ENCODE measurements at regions not wholly inside any gene's neighbourhood (a gene's known extent, or its start where the extent isn't known, plus 50 kb on each side); places are given as distances from the start of the nearest gene placed in this dataset.
"Not testable (repeated sequence)": the region's sequence is repeated elsewhere in the genome, so short reads cannot be mapped to it uniquely, and the experiment has no call there.

DNA sequence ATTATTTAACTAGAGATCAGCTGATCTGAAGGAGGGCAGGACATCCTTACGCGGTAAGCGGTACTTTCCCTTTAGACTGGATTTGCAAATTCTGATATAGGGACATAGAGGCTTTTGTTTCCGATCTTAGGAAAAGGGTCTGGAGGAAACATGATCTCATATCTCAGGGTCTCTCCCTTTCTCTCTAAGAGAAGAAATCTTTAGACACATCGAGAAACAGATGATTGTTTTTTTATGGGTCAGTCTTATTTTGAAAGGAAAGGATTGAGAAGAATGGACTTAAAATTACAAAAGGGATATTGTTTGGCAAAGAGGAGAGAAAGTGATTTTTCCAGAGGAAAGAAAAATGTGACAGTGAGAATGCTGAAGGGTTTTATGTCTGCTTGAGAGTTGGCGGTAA is 83.9 kb upstream of the OGFRL1 start:
- no peak for DNase-seq (ENCODE audit: low read depth)

DNA sequence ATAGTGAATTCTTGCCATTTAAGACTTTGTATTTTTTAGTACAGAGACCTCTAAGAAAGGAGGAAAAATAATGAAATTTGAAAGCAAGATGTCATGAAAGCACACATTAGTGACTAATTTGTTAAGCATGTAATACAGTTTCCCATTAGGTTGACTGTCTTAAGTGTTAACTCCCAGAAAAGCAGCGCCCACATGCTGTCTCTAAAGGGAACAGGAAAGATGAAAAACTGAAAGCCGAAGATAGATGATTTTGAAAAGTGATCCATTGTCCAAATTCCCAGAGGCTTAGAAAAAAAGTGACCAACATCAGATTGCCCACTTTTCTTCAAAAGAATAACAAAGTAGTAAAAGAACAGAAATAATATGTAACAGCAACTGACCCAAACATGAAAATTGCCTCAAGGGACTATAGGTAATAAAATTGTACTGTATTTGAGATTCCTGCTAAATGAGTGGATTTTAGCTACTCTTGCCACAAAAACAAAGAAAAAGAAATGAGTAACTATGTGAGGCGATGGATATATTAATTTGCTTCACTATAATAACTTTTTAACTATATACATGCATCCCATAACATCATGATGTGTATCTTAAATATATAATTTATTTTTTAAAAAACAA is 83.2 kb upstream of the OGFRL1 start:
- no peak for DNase-seq (ENCODE audit: low read depth)

DNA sequence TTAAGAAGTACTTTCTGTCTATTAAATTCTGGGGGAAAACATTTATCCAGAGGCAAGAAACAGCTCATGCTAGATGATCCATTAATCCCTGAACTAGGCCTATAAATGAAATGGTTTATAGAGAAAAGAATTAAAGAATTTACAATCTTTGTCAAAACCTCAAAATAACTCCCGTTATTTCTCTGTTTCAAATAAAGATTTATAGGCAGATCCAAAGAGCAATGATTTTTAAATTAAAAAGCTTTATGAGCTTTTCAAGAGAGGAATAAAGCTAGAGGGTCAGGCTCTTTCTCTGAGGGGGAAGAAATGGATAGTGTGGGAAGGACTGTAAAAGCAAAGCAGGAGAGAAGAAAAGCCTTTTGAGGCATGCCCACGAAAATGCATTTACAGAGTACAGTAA is 82.5 kb upstream of the OGFRL1 start:
- no peak for DNase-seq (ENCODE audit: low read depth)

DNA sequence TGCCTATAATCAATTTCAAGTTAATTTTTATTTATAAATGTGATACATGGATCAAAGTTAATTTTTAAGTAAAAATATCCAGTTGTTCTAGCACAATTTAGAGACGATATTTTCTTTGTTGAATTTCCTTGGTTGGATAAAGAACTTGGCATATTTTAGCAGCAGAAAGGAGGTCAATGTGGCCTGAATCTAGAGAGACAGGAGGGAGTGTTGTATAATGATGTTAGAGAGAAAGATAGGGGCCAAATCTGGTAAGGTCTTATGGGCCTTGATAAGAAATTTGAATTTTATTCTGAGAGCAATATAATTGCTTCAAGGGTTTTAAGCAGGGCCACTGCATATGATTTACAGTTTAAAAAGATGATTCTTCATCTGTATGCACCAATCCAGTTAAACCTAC is 79.4 kb upstream of the OGFRL1 start:
- DNase-seq (ENCODE audit: low read depth), result no peak

DNA sequence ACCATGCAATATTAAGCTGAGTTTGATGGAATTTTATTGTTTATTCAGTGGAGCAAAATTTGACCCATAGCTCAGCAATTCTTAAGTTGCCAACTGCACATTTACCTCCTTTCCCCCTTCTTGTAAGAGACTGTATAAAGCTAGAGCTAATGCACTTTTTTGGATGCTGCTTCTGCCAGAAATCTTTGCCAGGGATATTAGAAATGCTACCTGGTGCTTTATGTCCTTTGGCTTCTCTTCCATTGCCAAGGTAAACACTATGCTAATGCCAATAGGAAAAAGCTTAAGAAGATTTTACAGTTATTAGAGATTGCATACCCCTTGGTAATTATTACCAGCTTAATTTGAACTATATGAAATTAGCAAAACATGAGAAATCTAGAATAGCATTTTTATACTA is 79.0 kb upstream of the OGFRL1 start:
- no peak for DNase-seq (ENCODE audit: low read depth)

DNA sequence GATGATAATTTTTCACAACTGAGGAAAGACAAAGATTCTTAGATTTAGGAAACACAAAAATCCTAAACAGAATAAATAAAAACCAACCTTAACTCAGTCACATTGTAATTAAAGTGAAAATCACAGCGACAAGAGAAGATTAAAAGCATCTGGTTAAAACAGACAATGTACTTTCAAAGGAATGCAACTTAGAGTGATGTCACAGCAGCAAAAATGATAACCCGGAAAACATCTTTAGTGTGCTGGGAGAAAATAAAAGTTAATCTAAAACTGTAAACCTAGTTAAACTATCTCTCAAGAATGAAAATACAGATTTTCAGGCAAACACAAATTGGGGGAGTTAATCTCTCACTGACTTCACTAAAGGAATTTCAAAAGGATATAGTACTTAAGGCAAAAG is 76.8 kb upstream of the OGFRL1 start:
- no peak for DNase-seq (ENCODE audit: low read depth)

DNA sequence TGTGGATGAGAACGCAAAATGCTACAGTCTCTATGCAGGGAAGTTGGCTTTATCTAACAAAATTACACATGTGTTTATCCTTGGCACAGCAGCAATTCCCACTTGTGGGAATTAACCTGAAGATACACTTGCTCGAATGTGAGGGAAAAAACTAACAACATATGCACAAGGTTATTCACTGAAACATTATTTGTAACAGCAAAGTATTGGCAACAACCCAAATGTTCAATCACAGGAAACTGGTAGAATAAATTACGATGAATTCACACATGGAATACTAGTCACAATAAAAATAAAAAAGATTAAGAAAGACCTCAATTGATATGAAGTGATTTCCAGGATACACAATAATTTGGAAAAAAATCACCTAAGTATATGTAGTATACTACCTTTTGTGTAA is 68.1 kb upstream of the OGFRL1 start:
- DNase-seq (ENCODE audit: low read depth), result no peak

DNA sequence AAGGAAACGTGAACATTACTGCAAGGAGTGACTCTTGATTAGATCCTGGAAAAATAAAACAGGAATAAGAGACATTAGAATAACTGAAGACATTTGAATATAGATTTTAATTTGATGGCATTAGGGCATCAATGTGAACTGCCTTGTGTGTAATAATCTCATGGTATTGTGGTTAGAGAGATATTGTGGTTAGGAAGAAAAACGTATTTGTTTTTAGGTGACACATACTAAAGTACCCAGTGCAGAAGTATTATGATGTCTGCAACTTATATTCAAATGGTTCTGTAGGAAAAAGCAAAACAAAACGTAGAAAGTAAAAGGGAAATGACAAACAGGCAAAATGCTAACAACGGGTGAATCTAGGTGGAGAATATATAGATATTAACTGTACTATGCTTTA is 65.9 kb upstream of the OGFRL1 start:
- DNase-seq (ENCODE audit: low read depth), result no peak

DNA sequence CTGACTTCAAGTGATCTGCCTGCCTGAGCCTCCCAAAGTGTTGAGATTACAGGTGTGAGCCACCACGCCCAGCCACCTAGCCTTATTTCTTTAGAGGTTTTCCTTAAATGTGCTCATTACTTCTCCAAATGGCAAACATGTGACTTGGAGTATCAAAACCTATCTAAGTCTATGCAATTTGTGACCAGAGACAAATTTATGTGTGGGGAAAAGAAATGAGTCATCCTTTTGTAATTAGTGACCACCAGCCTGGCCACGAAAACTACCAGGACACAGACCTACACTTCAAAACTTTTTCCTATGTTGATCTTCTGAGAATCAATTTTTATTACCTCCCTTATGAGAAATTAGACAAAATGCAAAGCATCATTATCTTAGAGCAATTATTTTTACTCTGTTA is 64.6 kb upstream of the OGFRL1 start:
- no peak for DNase-seq (ENCODE audit: low read depth)

DNA sequence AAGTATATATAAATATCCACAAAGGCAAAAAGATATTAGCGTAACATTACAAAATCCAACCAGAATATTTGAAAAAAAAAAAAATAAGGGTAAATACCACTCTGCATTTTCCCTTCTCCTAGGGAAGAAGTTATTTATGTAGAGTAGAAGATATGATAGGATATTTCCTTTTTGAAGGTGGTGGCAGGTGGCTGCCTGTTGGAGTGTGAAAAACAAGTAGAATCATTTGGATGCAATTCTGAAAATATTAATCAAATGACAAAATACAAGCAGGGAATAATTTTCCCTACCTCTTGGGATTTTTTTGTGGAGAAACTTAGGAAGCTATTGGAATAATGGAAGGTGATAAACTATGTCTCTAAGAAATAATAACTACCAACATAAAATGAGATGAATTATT is 62.5 kb upstream of the OGFRL1 start:
- DNase-seq (ENCODE audit: low read depth), result no peak

DNA sequence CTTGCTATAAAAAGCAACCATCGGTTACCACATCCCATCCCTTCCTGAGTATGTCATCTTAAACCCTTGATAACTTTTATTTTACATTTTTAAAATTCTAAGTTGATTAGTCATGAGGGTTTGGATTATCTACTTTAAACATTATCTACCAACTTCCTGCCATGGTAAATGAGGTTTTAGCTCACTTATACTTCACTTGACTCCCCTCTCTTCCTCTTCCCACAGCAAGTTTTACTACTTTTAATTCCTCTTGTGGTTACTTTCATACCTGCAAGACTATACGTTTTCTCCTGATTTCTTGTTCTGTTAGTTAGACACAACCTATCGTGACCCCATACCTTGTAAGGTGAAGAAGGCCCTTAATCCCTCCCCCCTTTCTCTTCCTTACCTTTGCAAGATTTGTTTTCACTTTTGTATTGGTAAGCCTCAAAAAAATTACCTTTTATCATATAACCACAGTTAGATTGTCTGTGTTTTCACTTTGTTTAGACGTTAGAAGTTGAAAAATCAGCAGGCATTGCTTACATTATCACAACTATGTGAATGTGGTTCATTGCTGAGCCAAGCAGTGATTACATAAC is 60.1 kb upstream of the OGFRL1 start:
- peak; percentile 17 for DNase-seq (ENCODE audit: low read depth)

DNA sequence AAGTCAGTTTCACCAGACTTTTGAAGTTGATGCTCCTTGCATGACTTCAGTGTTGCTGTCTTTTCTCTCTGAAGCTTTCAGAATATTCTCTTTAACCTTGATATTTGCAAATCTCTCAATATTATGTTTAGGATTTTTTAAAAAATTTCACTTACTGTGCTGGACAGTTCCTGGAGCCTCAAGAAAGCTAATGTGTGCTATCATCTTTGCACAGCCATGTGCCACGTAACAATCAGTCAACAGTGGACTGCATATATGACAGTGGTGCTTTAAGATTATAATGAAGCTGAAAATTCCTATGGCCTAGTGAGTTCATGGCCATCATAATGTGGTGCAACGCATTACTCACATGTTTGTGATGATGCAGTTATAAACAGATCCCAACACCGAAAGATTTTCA is 59.1 kb upstream of the OGFRL1 start:
- no peak for DNase-seq (ENCODE audit: low read depth)

DNA sequence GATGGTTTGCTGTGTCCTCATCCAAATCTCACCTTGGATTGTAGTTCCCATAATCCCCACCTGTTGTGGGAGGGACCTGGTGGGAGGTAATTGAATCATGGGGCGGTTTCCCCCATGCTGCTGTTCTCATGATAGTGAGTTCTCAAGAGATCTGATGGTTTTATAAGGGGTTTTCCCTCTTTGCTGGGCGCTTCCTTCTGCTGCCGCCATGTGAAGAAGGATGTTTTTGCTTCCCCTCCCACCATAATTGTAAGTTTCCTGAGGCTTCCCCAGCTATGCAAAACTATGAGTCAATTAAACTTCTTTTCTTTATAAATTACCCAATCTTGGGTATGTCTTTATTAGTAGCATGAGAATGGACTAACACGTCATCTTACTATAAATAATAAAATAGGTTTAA is 55.7 kb upstream of the OGFRL1 start:
- not testable (repeated sequence) for DNase-seq (ENCODE audit: low read depth)

DNA sequence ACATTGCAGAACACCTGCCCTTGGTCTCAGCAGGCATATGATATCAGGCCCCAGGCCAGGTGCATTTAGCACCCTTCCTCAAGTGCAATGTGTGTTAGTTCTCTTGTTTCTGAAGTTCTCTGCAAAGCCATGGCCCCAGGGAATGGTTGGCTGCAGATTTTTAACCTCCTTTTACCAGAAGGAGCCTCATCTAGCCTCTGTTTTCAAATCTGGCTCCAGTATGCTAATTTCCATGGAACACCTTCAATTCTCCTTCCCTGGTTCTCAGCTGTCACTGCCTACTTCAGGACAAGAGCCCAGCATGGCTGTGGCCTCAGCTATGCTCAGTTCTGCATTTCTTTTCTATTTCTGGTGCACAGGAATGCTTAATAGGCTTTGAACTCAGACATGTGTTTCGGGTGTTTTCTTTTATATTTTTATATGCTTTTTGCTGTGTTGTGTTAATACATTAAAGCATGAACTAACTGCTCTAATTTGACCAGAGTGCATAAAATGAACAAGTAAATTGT is 51.6 kb upstream of the OGFRL1 start:
- no peak for DNase-seq (ENCODE audit: low read depth)

DNA sequence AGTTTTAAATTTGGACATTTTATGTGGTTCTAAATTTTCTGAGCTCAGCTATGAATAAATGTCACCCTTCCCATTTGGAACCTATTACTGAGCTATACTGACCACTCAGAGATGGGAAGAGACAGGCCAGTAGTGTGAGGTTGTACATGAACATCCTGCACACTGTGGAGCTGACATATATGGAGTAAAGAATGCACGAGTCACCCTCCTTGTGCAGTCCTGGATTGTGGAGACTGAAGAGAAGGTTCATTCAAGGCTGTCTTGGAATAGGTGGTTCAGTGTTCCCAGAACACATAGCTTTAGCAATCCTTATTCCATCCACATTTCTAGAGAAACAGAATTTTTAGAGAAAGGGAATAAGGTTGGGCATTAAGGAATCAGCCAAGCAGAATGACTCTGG is 50.3 kb upstream of the OGFRL1 start:
- no peak for DNase-seq (ENCODE audit: low read depth)

Measured in CMK (cell line).